ENCODE measurements at regions not wholly inside any gene's neighbourhood (a gene's known extent, or its start where the extent isn't known, plus 50 kb on each side); places are given as distances from the start of the nearest gene placed in this dataset.
A peak's percentile ranks its signal among the peaks of the same experiment; 100 is the strongest.
"Not testable (repeated sequence)": the region's sequence is repeated elsewhere in the genome, so short reads cannot be mapped to it uniquely, and the experiment has no call there.

DNA sequence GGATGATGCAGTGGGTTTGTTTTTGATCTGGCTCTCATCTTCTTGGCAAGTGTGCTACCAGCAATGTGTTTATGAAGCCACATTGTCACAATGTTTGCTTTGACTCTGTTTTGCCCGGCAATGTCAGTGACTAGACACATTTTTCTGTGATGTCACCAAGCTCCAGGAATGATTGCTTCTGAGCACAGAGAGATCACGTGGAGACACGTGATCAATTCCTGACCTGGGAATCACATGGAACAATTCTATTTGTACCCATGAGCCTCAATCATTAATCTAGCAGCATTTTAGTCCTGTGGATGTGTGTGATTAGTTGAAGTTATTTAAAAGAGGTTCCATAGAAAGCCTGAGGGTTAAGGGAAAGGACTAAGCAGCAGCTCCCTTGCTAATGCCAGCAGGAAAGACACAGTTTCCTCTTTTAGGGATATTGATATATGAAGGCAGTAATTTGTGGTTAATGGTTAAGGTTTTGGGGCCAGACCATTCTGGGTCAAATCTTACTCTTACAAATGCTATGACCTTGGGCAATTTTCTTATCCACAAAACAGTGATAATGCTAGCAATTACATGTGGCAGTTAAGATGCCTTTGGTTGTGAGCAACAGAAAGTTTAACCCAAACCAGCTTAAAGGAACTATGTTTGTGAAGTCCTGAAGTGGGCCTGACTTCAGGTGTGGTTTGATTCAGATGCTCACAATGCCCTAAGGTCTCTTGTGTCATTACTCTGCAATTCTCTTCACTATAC, 59.0 kb downstream of the FASLG start:
- DNase-seq (ENCODE audit: low spot score), result peak; percentile 41

DNA sequence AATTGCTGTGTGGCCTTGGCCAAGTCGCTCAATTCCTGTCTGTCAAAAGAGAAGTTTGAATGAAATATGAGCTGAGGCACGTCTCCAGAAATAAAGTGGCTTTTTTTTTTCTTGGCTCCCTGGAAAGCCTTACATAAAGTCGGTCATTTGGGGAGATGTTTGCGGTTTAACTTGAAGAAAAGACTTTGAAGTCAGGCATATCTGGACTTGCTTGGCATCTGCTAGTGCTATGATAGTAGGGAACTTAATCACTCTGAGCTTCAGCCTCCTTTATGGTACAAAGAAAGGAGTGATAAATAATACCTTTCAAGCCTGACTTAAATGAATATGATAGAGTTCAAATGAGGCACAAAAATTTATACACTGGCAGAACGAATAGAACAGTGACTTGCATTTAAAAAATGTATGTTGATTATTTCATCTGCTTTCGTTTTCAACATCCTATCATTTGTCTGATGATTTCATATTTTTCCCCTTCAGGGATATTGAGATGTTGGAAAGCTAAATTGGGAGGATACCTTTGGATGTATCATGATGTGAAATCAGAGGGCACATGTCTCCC, 60.2 kb downstream of the FASLG start:
- no peak for DNase-seq (ENCODE audit: low spot score)

DNA sequence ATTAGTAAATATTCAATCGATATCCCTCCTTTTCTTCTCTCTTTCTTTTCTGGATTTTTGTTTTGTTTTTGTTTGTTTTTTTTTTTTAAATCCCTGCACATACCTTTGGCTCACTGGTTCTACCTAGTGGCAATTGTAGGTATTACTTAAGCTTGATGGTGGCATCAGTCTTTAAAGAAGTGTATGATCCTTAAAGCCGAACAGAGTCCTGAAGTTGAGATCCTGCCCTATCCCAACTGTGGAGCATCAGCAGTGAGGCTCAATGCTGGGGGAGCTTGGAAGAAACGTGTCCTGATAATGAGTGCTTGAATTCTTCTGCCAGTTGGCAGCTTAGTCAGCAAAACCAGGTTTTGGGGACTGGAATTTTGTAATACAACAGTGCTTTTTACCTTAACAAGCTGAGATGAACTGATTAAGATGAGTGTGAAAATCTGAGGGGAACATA, 60.8 kb downstream of the FASLG start:
- DNase-seq (ENCODE audit: low spot score), result peak; percentile 48

DNA sequence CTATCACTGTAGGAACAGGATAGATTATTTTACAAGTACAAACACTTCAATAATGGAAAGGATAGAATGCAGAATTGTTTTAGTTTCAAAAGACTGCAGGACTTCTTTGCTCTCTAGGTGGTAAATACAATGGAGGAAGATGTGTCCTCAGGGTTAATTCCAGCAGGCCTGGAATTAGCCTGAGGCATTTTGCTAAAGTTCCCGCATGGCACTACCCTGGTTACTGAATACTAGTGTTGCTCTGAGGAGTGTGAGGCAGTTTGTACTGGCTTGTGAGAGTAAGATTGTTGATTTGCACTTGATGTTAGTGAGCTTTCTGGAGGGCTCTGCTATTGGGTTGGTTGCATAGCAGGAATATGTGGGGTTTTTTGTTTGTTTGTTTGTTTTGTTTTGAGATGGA, 61.4 kb downstream of the FASLG start:
- DNase-seq (ENCODE audit: low spot score), result no peak

DNA sequence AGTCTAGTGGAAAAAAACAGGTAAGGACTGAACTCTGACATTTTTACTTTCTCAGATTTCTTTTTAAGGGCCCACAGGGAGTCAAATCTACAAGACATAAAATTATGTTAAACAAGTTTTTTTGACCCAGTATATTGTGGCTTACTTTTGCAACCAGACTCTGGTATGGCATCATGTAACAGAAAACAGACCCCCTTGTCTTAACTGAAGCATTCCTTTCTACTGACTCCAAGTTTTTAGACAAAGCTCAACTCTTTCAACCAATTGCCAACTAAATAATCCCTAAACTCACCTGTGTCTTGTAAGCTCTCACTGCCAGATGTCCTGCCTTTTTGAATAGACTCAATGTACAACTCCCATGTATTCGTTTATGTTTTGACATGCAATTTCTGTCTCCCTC, 64.3 kb downstream of the FASLG start:
- no peak for DNase-seq (ENCODE audit: low spot score)

DNA sequence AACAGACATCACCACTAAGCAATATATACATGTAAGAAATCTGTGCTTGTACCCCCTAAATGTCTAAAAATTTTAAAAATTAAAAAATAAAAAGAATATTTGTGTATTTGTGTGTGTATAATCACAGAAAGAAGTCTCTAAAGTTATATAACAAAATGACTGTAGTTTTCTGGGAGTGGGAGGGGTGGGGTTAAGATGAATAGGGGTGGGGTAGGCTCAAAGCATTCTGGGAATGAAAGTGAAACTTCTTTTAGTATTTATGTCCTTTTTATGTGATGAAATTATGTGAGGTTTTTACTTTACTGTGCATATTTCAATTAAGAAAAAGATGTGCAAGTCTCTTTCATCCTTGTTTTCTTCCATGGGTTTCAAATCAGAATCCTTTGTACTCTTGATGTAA, 65.3 kb downstream of the FASLG start:
- DNase-seq (ENCODE audit: low spot score), result no peak

DNA sequence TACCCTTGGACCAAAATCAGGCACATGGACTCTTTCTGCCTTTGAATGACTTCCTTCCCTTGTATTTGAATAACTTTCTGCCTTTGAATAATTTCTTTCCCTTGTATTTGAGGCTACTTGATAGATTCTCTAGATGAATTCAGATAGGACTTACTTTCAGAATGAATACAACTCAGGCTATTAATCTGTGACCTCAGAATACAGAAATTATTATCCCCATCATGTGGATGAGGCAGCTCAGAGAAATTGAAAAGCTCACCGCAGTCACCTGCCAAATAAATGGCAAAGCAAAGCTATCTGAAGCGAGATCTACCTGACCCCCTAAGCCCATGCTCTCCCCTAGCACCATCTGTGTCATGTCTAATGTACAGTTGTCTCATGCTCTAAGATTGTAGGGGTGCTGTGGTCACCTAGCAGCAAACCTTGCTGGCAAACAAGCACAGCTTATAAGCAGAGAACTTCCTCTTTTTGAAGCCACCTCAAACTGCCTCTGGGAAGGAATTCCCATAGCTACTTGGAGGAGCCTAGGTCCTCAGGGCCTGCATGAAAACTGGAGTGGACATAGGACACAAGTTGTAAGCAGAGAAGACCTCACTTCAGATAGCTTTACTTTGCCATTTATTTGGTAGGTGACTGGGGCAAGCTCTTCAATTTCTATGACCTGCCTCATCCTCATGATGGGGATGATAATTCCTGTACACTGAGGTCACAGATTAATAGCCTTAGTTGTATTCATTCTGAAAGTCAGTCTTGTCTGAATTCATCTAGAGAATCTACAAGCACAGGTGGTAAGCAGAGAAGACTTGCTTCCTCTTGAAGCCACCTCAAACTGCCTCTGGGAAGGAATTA, 66.1 kb downstream of the FASLG start:
- DNase-seq (ENCODE audit: low spot score), result no peak

DNA sequence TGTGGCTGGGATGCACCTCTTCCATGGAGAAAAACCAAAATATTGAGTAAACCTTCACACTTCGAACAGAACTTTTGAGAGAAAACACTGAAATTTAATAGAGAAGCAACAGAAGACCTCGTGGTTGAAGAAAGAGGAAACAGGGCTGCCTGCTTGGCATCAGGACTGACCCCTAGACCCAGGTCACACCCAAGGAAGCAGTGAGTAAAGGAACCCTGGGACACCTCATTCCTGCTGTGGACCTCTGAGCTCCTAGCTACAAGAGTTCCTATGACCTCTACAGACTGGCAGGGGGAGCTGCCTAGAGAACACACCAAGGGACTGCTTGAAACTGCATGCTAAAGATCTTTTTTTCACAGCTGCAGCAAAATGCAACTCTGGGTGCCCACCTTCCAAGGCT, 67.8 kb downstream of the FASLG start:
- DNase-seq (ENCODE audit: low spot score), result no peak

DNA sequence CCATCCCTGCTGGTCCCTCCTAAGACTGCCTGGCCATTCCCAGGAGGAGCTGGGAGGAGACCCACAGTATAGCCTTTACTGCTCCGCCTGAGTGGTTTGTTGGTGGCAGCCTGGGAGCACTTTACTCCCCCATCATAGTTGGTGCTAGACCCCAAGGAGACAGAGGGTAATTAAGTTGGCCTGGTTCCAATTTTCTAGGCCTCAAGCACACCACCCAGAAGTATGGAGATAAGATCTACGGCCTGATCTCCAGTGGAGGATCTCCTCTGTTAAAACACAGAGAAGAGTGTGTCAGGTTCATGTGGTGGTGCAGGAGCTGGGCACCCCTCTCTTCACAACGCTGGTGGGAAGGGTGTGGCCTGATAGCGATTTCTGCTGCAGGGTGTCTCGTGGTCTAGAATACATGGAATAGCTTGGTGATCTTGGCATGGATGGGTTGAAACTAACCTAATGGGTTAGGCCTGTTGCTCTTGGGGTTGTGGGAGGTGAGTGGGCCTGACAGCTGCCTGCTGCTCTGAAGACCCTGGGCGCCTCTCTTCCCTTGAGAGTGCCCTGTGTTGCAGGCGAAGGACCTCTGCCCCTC, 68.5 kb downstream of the FASLG start:
- DNase-seq (ENCODE audit: low spot score), result no peak

DNA sequence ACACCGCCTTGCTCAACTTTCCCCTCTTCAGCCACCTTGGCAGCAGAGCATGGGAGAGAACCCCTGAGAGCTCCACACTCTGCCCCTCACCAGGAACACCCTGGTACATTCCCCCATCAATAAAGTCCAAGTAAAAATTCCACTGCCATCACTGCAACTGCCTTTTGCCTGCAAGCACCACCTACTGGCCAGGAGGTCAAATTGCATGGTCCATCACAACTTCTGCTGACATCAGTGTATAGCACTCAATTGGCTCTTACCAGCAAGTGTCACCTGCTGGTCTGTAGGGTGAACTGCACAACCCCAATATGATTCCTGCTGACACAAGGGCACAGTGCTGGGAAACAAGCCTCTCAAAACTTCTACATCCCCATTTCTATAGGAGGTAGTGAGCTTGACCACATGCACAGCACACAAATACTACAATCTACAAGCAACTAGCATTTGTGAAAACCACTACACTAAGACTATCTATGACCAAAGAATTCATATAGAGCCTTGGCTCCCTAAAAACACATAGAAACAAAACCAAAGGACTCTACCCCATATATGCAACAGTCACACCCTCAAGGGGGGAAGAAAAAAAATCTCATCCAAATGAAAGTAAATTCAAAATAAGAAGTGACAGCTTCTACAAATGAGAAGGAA, 69.2 kb downstream of the FASLG start:
- peak; percentile 63 for DNase-seq (ENCODE audit: low spot score)

DNA sequence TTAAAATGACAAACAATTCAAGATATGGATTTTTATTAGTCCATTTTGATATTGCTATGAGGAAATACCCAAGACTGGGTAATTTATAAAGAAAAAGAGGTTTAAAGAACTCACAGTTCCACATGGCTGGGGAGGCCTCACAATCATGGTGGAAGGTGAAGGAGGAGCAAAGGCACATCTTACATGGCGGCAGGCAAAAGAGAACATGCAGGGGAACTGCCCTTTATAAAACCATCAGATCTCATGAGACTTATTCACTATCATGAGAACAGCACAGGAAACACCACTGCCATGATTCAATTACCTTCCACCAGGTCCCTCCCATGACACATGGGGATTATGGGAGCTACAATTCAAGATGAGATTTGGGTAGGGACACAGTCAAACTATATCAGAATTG, 69.8 kb downstream of the FASLG start:
- DNase-seq (ENCODE audit: low spot score), result not testable (repeated sequence)

DNA sequence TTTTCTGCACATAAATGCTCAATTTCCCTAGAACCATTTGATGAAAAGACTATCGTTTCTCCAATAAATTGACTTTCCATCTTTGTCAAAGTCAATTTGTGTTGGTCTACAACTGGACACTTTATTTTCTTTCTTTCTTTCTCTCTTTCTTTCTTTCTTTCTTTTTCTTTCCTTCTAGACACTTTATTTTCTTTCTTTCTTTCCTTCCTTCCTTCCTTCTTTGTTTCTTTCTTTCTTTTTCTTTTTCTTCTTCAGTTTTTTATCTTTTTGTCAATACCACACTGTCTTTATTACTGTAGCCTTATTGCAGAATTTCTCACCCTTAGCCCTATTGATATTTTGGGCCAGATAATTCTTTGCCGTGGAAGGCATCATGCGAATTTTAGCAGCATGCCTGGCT, 73.5 kb downstream of the FASLG start:
- no peak for DNase-seq (ENCODE audit: low spot score)

DNA sequence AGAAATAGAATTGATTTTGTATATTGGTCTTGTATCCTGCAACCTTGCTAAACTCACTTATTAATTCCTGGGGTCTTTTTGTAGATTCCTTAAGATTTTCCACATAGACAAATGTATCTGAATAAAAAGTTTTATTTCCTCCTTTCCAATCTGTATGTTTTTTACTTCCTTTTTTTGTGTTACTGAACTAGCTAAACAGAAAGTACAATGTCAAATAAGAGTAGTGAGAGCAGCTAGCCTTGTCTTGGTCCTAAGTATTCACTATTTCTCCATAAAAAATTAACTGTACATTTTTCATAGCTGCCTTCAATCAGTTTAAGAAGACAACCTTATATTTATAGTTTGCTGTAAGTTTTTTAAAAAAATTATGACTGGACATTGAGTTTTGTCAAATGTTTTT, 74.9 kb downstream of the FASLG start:
- DNase-seq (ENCODE audit: low spot score), result no peak

DNA sequence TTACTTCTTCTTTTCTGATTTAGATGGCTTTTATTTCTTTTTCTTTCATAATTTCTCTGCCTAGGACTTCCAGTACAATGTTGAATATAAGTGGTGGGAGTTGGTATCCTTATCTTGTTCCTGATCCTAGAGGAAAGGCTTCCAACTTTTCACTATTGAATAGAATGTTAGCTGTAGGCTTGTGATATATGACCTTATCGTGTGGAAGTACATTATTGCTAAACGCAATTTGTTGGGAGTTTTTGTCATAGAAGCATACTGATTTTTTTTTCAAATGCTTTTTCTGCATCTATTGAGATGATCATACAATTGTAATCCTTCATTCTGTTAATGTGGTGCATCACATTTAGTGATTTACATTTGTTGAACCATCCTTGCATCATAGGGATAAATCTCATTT, 79.5 kb downstream of the FASLG start:
- no peak for DNase-seq (ENCODE audit: low spot score)

DNA sequence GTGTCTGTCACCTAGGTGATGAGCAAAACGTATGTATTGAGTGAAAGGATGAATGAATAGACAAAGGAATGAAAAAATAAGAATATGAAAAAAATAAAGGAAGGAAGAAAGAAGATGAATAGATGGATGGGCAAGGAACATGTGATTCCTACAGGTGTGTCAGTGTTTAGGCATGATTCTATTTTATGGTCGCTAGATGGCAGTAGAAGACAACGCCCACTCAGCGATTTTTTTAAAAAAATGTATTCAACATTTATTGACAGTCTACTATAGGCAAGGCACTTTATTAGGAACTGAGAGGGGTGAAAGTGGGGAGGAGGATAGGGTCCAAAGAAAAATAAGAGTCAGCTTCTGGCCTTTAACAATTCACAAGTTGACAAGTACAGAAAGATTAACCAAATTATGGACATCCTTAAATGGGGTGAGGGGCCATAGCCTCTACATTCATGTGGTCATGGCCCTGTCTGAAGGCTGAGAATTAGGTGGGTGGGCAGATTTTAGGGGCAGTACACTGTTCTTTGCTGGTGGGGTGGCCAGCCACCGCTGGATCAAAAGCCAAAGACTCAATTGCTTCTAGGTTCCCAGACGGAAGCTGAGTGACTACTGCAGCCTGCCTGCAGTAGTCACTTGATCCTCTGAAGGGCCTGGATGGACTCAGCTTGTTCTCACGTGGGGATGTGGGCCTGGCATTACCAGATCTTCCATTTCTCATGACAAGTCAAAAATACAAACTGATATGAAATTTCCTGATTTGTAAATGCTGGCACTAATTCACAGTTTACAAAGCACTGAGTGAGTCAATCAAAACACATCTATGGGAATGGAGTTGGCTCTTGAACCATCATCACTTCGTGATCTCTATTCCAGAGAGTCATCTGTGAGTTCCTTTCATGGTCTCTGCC, 83.9 kb downstream of the FASLG start:
- DNase-seq (ENCODE audit: low spot score), result peak; percentile 47

DNA sequence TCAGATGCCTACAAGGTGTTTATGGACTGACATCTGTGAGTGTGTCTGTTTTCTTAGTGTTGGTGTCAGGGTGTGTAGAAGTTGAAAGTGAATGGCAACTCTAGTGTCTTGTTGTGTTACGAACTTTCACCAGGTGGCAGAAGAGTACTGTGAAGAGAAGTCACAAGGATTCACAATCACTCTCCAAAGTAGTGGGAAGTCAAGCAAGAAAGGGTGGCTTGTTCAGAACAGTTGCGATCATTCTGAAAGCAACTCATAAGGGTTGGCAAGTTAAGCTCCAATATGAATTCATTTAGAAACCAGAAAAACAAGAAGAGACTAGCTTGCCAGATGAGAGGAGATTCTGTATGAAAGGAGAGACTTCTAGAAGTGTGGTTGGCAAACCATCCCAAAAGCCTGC, 86.1 kb downstream of the FASLG start:
- peak; percentile 81 for DNase-seq (ENCODE audit: low spot score)

DNA sequence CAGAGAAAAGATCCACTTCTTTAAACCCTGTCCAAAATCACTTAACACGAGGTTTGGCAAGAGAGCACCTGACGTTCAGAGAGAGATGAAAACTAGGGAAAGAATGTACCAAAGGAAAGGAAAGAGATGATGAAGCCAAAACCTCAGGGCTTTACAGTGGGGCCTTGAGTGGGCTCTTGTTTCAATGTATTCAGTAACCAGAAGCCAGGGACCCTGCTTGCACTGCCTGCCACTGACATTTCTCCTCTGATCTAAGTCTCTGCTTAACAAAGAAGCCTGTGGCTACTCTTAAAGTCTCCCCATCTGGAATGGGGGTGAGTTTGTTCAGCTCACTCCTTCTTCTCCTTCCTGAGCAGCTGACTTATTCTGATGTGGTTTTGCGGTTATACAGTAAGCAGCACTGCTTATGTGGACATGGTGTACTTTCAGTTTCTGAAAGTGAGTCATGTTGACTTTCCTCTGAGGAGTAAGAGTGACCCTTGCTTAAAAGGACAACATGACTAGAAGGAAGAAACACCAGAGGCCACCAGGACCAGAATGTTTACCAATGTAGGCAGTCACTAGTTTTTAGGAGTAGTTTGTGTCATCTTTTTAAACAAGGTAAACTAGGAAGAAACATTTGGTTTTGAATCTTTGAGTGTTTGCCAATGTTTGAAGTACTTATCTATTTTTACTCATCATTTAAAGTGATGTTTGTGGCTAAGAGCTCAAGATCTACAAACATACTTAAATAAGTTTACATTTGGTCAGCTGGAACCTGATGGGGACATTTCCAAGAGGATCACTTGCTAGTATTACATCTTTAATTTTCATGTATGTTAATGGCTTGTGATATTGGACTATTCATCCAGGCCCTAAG, 87.4 kb downstream of the FASLG start:
- peak; percentile 97 for DNase-seq (ENCODE audit: low spot score)

DNA sequence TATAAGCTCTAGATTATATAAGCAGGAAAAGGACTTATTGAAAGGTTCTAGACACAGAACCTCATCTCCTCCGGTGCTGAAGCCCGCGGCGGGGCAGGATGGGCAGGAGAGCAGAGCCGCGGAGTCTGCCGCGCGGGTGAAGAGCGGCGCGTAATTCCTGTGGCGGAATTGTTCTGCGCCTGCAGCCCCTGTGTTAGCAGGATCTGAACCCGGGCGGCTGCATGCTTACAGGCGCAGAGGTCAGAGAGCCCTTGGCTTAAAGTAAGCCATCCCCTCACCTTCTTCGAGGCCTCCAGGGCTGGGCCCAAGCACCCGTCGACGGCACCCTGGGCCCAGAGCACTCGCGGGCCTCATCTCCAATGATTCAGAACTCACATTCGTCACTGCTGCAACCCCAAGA, 89.3 kb downstream of the FASLG start:
- no peak for DNase-seq (ENCODE audit: low spot score)

DNA sequence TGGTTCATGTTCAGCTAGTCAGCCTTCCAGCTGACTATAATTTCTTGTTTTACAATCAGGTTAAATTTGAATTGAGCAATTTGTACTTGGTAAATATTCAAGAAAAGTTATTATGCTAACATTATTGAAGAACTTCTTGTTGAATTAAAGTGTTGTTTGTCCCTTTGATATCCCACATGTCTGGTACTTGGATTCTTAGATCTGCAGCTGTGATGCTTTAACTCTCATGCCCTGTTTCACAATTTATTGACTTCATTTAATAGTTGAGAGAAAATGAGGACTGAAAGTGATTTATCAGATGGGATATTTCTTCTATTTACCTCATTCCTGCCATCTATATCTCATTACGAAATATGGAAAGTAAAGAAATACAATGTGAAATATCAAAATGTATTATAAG, 92.8 kb downstream of the FASLG start:
- no peak for DNase-seq (ENCODE audit: low spot score)

DNA sequence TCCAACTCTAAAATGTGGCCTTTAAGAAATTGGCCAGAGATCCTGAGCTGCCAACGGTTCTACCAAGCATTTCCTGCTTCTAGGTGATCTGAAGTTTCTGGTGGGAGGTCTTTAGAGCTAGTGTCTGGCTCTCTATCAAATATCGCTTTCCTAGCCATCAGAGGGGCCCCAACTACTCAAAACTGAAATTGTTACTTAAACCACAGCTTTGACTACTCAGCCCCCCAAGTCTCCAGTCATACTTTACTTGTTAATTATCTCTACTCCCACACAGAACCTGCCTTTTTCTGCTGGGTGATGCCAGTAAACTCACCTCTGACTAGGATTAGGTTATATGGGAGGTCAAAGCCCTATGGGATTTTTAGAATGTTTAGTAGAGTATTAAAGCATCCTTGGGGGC, 95.1 kb downstream of the FASLG start:
- no peak for DNase-seq (ENCODE audit: low spot score)
